Liver (tissue), 3 donors: ENCODE measurements at regions not wholly inside any gene's neighbourhood (a gene's known extent, or its start where the extent isn't known, plus 50 kb on each side); places are given as distances from the start of the nearest gene placed in this dataset.

Experiments
- HNF4A ChIP-seq, 2 donors: conservative IDR thresholded peaks; 2 replicates each; pipeline ENCODE4 v1.6.1; 2016; ENCODE audit warnings: antibody characterized with exemption in 2 of 2, mild to moderate bottlenecking in 2 of 2
- JUND ChIP-seq, 2 donors: IDR thresholded peaks; 2 replicates each; pipeline ENCODE4 v1.6.1; 2016; ENCODE audit warnings: antibody characterized with exemption in 2 of 2
- TAF1 ChIP-seq: conservative IDR thresholded peaks from 2 replicates; pipeline ENCODE4 v1.6.1; 2016; ENCODE audit warnings: antibody characterized with exemption, mild to moderate bottlenecking
- YY1 ChIP-seq: IDR thresholded peaks from 2 replicates; pipeline ENCODE4 v1.6.1; 2016; ENCODE audit warnings: antibody characterized with exemption, mild to moderate bottlenecking
- TF ChIP-seq, protein P1 (sequence below): fragments of 150-350 bp; IDR thresholded peaks from 2 replicates; pipeline ENCODE4 v1.5.1; 2017; ENCODE audit warnings: improper control_type of control experiment, low read depth, low read length; ENCODE audit not compliant: missing input control
- TF ChIP-seq, protein P2 (sequence below): IDR thresholded peaks from 2 replicates; pipeline ENCODE4 v1.6.1; 2016; ENCODE audit warnings: antibody characterized with exemption, mild to moderate bottlenecking
- donor health status: healthy.
- donor health status: healthy.

GRCh38 chr15:88990185-88990679 lies 77.1 kb upstream of the MFGE8 start:
- TF ChIP-seq, protein P1, sequence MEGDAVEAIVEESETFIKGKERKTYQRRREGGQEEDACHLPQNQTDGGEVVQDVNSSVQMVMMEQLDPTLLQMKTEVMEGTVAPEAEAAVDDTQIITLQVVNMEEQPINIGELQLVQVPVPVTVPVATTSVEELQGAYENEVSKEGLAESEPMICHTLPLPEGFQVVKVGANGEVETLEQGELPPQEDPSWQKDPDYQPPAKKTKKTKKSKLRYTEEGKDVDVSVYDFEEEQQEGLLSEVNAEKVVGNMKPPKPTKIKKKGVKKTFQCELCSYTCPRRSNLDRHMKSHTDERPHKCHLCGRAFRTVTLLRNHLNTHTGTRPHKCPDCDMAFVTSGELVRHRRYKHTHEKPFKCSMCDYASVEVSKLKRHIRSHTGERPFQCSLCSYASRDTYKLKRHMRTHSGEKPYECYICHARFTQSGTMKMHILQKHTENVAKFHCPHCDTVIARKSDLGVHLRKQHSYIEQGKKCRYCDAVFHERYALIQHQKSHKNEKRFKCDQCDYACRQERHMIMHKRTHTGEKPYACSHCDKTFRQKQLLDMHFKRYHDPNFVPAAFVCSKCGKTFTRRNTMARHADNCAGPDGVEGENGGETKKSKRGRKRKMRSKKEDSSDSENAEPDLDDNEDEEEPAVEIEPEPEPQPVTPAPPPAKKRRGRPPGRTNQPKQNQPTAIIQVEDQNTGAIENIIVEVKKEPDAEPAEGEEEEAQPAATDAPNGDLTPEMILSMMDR: no peak
- TF ChIP-seq, protein P2, sequence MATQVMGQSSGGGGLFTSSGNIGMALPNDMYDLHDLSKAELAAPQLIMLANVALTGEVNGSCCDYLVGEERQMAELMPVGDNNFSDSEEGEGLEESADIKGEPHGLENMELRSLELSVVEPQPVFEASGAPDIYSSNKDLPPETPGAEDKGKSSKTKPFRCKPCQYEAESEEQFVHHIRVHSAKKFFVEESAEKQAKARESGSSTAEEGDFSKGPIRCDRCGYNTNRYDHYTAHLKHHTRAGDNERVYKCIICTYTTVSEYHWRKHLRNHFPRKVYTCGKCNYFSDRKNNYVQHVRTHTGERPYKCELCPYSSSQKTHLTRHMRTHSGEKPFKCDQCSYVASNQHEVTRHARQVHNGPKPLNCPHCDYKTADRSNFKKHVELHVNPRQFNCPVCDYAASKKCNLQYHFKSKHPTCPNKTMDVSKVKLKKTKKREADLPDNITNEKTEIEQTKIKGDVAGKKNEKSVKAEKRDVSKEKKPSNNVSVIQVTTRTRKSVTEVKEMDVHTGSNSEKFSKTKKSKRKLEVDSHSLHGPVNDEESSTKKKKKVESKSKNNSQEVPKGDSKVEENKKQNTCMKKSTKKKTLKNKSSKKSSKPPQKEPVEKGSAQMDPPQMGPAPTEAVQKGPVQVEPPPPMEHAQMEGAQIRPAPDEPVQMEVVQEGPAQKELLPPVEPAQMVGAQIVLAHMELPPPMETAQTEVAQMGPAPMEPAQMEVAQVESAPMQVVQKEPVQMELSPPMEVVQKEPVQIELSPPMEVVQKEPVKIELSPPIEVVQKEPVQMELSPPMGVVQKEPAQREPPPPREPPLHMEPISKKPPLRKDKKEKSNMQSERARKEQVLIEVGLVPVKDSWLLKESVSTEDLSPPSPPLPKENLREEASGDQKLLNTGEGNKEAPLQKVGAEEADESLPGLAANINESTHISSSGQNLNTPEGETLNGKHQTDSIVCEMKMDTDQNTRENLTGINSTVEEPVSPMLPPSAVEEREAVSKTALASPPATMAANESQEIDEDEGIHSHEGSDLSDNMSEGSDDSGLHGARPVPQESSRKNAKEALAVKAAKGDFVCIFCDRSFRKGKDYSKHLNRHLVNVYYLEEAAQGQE: no peak
- TF ChIP-seq TAF1 (no peak), HNF4A (conservative IDR thresholded peaks at IDR 0.05) (no peak), JUND (IDR thresholded peaks at IDR 0.05) (no peak), YY1 (no peak)
